Calu3 (cell line): ENCODE measurements at regions not wholly inside any gene's neighbourhood (a gene's known extent, or its start where the extent isn't known, plus 50 kb on each side); places are given as distances from the start of the nearest gene placed in this dataset.

Experiments
- BruUV-seq: library from RNA; stranded (reverse); fragments of 400-500 nt; replicated peaks from 2 replicates; lab custom pipeline; 2021; lab: Mats Ljungman, UMichigan
- CTCF ChIA-PET: fragments of 300-600 bp; sonication (Branson Sonifier 250); formaldehyde crosslinking; loops from one replicate; lab custom pipeline; 2022; ENCODE audit warnings: antibody characterized with exemption; lab: Charles Lee
- DNase-seq: peaks from one replicate; pipeline ENCODE4 v3.0.0; 2022
- H3K27ac Mint-ChIP-seq: one replicate; pipeline ENCODE4 v1.8.0; 2022; ENCODE audit warnings: mixed read lengths; ENCODE audit not compliant: unreplicated experiment
- H3K27me3 Mint-ChIP-seq: one replicate; pipeline ENCODE4 v1.8.0; 2022; ENCODE audit warnings: mixed read lengths; ENCODE audit not compliant: unreplicated experiment
- H3K36me3 Mint-ChIP-seq: one replicate; pipeline ENCODE4 v1.8.0; 2022; ENCODE audit warnings: mild to moderate bottlenecking, moderate library complexity, mixed read lengths; ENCODE audit not compliant: insufficient read depth, unreplicated experiment
- H3K4me1 Mint-ChIP-seq: one replicate; pipeline ENCODE4 v1.8.0; 2022; ENCODE audit warnings: mild to moderate bottlenecking, low read depth, mixed read lengths; ENCODE audit not compliant: unreplicated experiment
- H3K4me3 Mint-ChIP-seq: one replicate; pipeline ENCODE4 v1.8.0; 2022; ENCODE audit warnings: mild to moderate bottlenecking, low read depth, moderate library complexity, mixed read lengths; ENCODE audit not compliant: unreplicated experiment
- H3K9me3 Mint-ChIP-seq: one replicate; pipeline ENCODE4 v1.8.0; 2022; ENCODE audit warnings: low read depth, mixed read lengths; ENCODE audit not compliant: unreplicated experiment
- intact Hi-C: fragments of 100-400 bp; cut with micrococcal nuclease; formaldehyde crosslinking; loops from one replicate; pipeline ENCODE4 v1.10.0; 2022; ENCODE audit not compliant: unreplicated experiment
- TF ChIP-seq, protein P1 (sequence below): fragments of 200-600 bp; IDR thresholded peaks from one replicate; pipeline ENCODE4 v1.8.0; 2022; ENCODE audit warnings: antibody characterized with exemption; ENCODE audit not compliant: unreplicated experiment

DNA sequence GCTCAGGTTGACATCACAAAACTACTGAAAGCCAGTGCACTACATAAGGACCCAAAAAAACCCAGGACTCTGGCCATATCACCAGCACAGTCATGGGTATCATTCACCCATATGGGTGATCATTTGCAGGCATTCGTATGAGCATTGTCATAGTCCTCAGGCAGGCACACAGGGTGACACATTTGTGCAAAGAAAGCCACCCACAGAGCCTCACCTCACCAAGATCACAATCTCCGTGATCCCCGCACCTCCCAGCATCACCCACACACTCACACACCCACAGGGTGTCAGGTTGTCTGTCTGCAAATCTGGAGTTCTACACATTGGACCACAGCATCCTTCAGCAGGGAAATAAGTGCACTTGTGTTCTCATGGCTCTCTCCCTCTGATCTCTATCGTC, 166.0 kb upstream of the LPP start:
- TF ChIP-seq, protein P1, sequence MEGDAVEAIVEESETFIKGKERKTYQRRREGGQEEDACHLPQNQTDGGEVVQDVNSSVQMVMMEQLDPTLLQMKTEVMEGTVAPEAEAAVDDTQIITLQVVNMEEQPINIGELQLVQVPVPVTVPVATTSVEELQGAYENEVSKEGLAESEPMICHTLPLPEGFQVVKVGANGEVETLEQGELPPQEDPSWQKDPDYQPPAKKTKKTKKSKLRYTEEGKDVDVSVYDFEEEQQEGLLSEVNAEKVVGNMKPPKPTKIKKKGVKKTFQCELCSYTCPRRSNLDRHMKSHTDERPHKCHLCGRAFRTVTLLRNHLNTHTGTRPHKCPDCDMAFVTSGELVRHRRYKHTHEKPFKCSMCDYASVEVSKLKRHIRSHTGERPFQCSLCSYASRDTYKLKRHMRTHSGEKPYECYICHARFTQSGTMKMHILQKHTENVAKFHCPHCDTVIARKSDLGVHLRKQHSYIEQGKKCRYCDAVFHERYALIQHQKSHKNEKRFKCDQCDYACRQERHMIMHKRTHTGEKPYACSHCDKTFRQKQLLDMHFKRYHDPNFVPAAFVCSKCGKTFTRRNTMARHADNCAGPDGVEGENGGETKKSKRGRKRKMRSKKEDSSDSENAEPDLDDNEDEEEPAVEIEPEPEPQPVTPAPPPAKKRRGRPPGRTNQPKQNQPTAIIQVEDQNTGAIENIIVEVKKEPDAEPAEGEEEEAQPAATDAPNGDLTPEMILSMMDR, result no peak
- peaks cover 18% of the 10 kb centered on the region for H3K4me1 Mint-ChIP-seq
- CTCF ChIA-PET, result no interaction called here
- no peaks in the 10 kb centered on the region for H3K36me3 Mint-ChIP-seq
- intact Hi-C loops, result no loop called here
- DNase-seq, result no peak
- H3K9me3 Mint-ChIP-seq, result peaks cover 4% of the 10 kb centered on the region
- no peak overlapping the region for H3K4me3 Mint-ChIP-seq
- peaks cover 15% of the 10 kb centered on the region for H3K27me3 Mint-ChIP-seq
- H3K27ac Mint-ChIP-seq, result no peak overlapping the region
- BruUV-seq, result no TSS peak

DNA sequence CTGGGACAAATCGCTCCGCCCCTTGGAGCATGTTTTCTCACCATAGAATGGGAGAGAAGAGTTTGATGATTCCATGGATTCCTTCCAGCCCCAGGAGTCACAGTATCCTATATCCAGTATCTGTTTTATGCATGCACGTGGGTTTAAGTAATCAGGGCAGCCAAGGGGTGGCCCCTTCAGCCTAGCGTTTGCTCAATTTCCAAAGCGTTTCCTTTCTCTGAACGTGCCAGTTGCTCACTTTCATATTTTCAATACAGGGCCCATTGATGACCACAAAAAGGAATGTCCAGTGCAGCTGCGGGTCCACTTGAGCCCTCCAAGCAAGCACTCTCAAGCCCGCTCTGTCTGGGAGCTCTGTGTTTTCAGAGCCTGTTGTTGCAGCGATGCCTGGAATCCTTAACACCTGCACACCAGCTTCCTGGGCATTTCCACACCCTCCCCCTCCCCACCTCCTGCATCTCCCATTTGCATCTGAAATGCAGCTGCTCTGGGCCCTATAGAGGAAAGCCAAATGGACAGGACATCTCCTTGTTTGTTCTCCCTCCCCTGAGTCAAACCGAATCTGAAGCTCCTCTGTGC, 164.3 kb upstream of the LPP start:
- Mint-ChIP-seq H3K9me3 (peaks cover 4% of the 10 kb centered on the region), H3K4me1 (peaks cover 18% of the 10 kb centered on the region), H3K4me3 (no peak overlapping the region), H3K36me3 (no peaks in the 10 kb centered on the region), H3K27me3 (peaks cover 15% of the 10 kb centered on the region), H3K27ac (no peak overlapping the region)
- intact Hi-C loops, result no loop called here
- CTCF ChIA-PET, result no interaction called here
- no TSS peak for BruUV-seq
- TF ChIP-seq, protein P1, result no peak
- DNase-seq, result no peak

DNA sequence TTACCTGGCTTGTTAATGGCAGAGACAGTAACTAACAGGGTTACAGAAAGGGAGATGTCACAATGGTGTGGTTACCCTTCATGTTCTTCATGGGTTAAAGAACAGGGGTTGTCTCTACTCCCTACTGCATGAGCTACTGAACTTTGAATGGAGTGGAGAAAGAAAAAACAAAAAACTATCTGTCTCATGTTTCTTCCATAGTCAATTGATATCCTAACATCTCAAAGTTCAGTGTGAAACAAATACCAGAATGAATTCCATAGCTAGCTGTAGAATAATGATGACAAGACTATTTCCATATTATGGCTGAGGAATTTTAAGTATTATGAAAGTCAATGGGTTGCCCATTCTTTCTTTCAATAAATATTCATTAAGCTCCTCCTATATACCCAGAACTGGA, 161.3 kb upstream of the LPP start:
- no peak overlapping the region for H3K4me3 Mint-ChIP-seq
- DNase-seq, result no peak
- H3K36me3 Mint-ChIP-seq, result no peaks in the 10 kb centered on the region
- intact Hi-C loops, result no loop called here
- H3K4me1 Mint-ChIP-seq, result peaks cover under 1% of the 10 kb centered on the region
- CTCF ChIA-PET, result no interaction called here
- TF ChIP-seq, protein P1, result no peak
- no TSS peak for BruUV-seq
- peaks cover 15% of the 10 kb centered on the region for H3K27me3 Mint-ChIP-seq
- H3K9me3 Mint-ChIP-seq, result peaks cover 4% of the 10 kb centered on the region
- H3K27ac Mint-ChIP-seq, result no peak overlapping the region

DNA sequence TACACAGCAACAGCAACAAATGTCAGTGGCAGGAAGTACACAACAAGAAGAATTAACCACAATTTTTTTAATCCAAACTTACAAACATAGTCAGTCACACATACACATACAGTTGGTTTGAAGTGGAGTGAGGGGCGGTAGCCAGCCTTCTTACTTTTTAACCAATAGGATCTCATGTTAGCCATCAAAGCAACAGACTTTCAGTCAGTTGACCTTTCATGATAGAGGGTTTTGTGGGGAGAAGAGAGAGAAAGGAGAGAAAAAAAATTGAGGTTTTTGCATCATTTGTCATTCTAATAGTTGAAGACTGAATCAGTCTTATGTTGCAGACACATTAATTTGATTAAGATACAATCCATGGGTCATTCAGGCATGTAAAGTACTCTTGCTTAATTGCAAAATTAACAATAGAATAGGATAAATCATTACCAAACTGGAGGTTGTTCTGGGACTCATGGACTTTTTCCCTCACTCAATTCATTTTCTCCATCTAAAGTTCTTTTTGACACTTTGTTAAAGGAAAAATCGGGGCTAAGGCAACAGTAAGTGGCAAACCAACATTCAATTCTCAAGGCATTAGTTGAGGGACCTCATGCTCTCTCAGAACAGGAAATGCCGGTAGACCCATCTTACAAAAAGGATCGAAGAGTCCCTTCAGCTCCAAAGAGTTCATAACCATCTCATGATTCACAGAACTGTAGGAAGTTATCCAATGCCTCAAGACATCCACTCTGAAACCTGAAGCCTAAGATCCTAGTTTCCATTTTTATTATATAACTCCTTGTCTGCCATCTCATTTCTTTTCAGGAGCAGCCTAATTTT, 159.5 kb upstream of the LPP start:
- no peak overlapping the region for H3K27ac Mint-ChIP-seq
- H3K36me3 Mint-ChIP-seq, result no peaks in the 10 kb centered on the region
- peaks cover 15% of the 10 kb centered on the region for H3K27me3 Mint-ChIP-seq
- peaks cover 4% of the 10 kb centered on the region for H3K9me3 Mint-ChIP-seq
- TF ChIP-seq, protein P1, result no peak
- CTCF ChIA-PET, result no interaction called here
- no TSS peak for BruUV-seq
- H3K4me3 Mint-ChIP-seq, result no peak overlapping the region
- no peak for DNase-seq
- H3K4me1 Mint-ChIP-seq, result no peaks in the 10 kb centered on the region
- intact Hi-C loops, result no loop called here
